Neural cell (in vitro differentiated cells): ENCODE measurements at regions not wholly inside any gene's neighbourhood (a gene's known extent, or its start where the extent isn't known, plus 50 kb on each side); places are given as distances from the start of the nearest gene placed in this dataset.

ENCODE experiments used
- CTCF ChIP-seq: fragments of 450-650 bp; IDR thresholded peaks from 2 replicates; pipeline ENCODE4 v1.5.1; 2014; ENCODE audit warnings: antibody characterized with exemption, mild to moderate bottlenecking, moderate library complexity; ENCODE audit not compliant: poor library complexity, severe bottlenecking
- EP300 ChIP-seq: fragments of 450-650 bp; conservative IDR thresholded peaks from 2 replicates; pipeline ENCODE4 v1.6.1; 2014; ENCODE audit warnings: antibody characterized with exemption, mild to moderate bottlenecking, moderate library complexity; ENCODE audit not compliant: poor library complexity, severe bottlenecking
- EZH2 ChIP-seq: fragments of 200-600, 300-800 bp; shearing (Covaris generic), sonication (generic); IDR thresholded peaks from 2 replicates; pipeline ENCODE4 v1.6.1; 2014; ENCODE audit warnings: antibody characterized with exemption, low read length, borderline replicate concordance, mild to moderate bottlenecking; ENCODE audit not compliant: insufficient read depth, poor library complexity, severe bottlenecking
- MXI1 ChIP-seq: fragments of 450-650 bp; conservative IDR thresholded peaks from 2 replicates; pipeline ENCODE4 v1.6.1; 2014; ENCODE audit warnings: antibody characterized with exemption, mild to moderate bottlenecking; ENCODE audit not compliant: poor library complexity, severe bottlenecking
- POLR2AphosphoS5 ChIP-seq: IDR thresholded peaks from 2 replicates; pipeline ENCODE4 v1.6.1; 2012
- RAD21 ChIP-seq: fragments of 450-650 bp; conservative IDR thresholded peaks from 2 replicates; pipeline ENCODE4 v1.6.1; 2014; ENCODE audit warnings: antibody characterized with exemption, mild to moderate bottlenecking, moderate library complexity
- REST ChIP-seq: IDR thresholded peaks from 2 replicates; pipeline ENCODE4 v1.6.1; 2012; ENCODE audit warnings: borderline replicate concordance
- SMC3 ChIP-seq: fragments of 450-650 bp; conservative IDR thresholded peaks from 2 replicates; pipeline ENCODE4 v1.6.1; 2014; ENCODE audit warnings: antibody characterized with exemption, mild to moderate bottlenecking, moderate library complexity; ENCODE audit not compliant: poor library complexity
- TAF1 ChIP-seq: IDR thresholded peaks from 2 replicates; pipeline ENCODE4 v1.6.1; 2012; ENCODE audit warnings: low read depth

GRCh38 chr6:105763866-105764265, 322.3 kb upstream of the PRDM1 start:
- TF ChIP-seq CTCF (no peak), POLR2AphosphoS5 (no peak), EZH2 (no peak), RAD21 (no peak), REST (no peak), MXI1 (no peak), SMC3 (no peak), EP300 (no peak), TAF1 (no peak)
